IMR-90 (cell line): ENCODE measurements at regions not wholly inside any gene's neighbourhood (a gene's known extent, or its start where the extent isn't known, plus 50 kb on each side); places are given as distances from the start of the nearest gene placed in this dataset.

Experiments
- BHLHE40 ChIP-seq: fragments of 150-350 bp; IDR thresholded peaks from 2 replicates; pipeline ENCODE4 v1.6.1; 2016; ENCODE audit warnings: mild to moderate bottlenecking, low read depth, low read length
- MXI1 ChIP-seq: IDR thresholded peaks from 2 replicates; pipeline ENCODE4 v1.6.1; 2012; ENCODE audit warnings: low read depth, mild to moderate bottlenecking, low read length, moderate library complexity, borderline replicate concordance
- POLR2A ChIP-seq: IDR thresholded peaks from 2 replicates; pipeline ENCODE4 v1.6.1; 2012; ENCODE audit warnings: mild to moderate bottlenecking, low read depth, low read length
- RFX5 ChIP-seq: IDR thresholded peaks from 2 replicates; pipeline ENCODE4 v1.8.0; 2012; ENCODE audit warnings: low read depth, mild to moderate bottlenecking, low read length, moderate library complexity
- TF ChIP-seq, protein P1 (sequence below): conservative IDR thresholded peaks from 2 replicates; pipeline ENCODE4 v1.5.1; 2012; ENCODE audit warnings: mild to moderate bottlenecking, low read depth, low read length, improper control_type of control experiment
- TF ChIP-seq, protein P2 (sequence below): fragments of 150-350 bp; IDR thresholded peaks from 2 replicates; pipeline ENCODE4 v1.6.1; 2016; ENCODE audit warnings: low read depth, mild to moderate bottlenecking, low read length, moderate library complexity, borderline replicate concordance
- TF ChIP-seq, protein P3 (sequence below): fragments of 150-350 bp; IDR thresholded peaks from 2 replicates; pipeline ENCODE4 v1.6.1; 2017; ENCODE audit warnings: mild to moderate bottlenecking, antibody characterized with exemption, low read length, low read depth

DNA sequence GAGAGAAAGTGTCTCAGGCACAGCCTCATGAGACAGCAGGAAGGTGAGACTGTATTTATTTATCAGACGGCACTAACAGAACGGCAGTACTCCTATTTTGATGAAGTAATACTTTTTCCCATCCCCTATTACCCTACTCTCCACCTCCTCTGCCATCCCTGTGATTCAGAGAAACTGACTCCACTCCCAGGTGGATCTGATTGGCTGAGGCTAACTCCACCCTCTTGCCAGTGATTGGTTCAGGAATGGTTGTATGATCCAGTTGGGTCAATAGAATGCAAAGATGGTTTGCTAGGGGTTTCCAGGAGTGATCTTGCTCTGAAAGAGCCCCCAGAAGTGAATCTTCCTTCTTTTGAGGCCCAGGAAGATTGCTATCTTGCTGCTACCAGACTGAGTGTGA lies 65.9 kb upstream of the RCN1 start:
- no peak for TF ChIP-seq POLR2A
- TF ChIP-seq, protein P1, sequence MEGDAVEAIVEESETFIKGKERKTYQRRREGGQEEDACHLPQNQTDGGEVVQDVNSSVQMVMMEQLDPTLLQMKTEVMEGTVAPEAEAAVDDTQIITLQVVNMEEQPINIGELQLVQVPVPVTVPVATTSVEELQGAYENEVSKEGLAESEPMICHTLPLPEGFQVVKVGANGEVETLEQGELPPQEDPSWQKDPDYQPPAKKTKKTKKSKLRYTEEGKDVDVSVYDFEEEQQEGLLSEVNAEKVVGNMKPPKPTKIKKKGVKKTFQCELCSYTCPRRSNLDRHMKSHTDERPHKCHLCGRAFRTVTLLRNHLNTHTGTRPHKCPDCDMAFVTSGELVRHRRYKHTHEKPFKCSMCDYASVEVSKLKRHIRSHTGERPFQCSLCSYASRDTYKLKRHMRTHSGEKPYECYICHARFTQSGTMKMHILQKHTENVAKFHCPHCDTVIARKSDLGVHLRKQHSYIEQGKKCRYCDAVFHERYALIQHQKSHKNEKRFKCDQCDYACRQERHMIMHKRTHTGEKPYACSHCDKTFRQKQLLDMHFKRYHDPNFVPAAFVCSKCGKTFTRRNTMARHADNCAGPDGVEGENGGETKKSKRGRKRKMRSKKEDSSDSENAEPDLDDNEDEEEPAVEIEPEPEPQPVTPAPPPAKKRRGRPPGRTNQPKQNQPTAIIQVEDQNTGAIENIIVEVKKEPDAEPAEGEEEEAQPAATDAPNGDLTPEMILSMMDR, result no peak
- no peak for TF ChIP-seq BHLHE40
- TF ChIP-seq, protein P2, sequence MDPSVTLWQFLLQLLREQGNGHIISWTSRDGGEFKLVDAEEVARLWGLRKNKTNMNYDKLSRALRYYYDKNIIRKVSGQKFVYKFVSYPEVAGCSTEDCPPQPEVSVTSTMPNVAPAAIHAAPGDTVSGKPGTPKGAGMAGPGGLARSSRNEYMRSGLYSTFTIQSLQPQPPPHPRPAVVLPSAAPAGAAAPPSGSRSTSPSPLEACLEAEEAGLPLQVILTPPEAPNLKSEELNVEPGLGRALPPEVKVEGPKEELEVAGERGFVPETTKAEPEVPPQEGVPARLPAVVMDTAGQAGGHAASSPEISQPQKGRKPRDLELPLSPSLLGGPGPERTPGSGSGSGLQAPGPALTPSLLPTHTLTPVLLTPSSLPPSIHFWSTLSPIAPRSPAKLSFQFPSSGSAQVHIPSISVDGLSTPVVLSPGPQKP, result no peak
- TF ChIP-seq, protein P3, sequence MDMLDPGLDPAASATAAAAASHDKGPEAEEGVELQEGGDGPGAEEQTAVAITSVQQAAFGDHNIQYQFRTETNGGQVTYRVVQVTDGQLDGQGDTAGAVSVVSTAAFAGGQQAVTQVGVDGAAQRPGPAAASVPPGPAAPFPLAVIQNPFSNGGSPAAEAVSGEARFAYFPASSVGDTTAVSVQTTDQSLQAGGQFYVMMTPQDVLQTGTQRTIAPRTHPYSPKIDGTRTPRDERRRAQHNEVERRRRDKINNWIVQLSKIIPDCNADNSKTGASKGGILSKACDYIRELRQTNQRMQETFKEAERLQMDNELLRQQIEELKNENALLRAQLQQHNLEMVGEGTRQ, result no peak
- no peak for TF ChIP-seq RFX5
- TF ChIP-seq MXI1, result no peak
